HEK293T (cell line): ENCODE measurements at regions not wholly inside any gene's neighbourhood (a gene's known extent, or its start where the extent isn't known, plus 50 kb on each side); places are given as distances from the start of the nearest gene placed in this dataset.

Experiments used
- ELF4 ChIP-seq: fragments of 450-650 bp; IDR thresholded peaks from 2 replicates; pipeline ENCODE4 v1.6.1; 2017; ENCODE audit warnings: antibody characterized with exemption
- FOXK2 ChIP-seq: fragments of 450-650 bp; IDR thresholded peaks from 2 replicates; pipeline ENCODE4 v1.6.1; 2016; ENCODE audit warnings: mild to moderate bottlenecking
- FOXM1 ChIP-seq: fragments of 450-650 bp; IDR thresholded peaks from 2 replicates; pipeline ENCODE4 v1.6.1; 2017; ENCODE audit warnings: mild to moderate bottlenecking, borderline replicate concordance
- PKNOX1 ChIP-seq: fragments of 450-650 bp; IDR thresholded peaks from 2 replicates; pipeline ENCODE4 v1.6.1; 2016
- SUZ12 ChIP-seq: fragments of 450-650 bp; IDR thresholded peaks from 2 replicates; pipeline ENCODE4 v1.6.1; 2016; ENCODE audit warnings: mild to moderate bottlenecking
- ZNF384 ChIP-seq: fragments of 450-650 bp; IDR thresholded peaks from 2 replicates; pipeline ENCODE4 v1.6.1; 2016

GRCh38 chr18:74012954-74013630, 134.5 kb downstream of the FBXO15 start:
- TF ChIP-seq FOXK2 (no peak), ELF4 (no peak), ZNF384 (no peak), FOXM1 (no peak), PKNOX1 (no peak), SUZ12 (no peak)
